ENCODE measurements at regions not wholly inside any gene's neighbourhood (a gene's known extent, or its start where the extent isn't known, plus 50 kb on each side); places are given as distances from the start of the nearest gene placed in this dataset.
A peak's percentile ranks its signal among the peaks of the same experiment; 100 is the strongest.
"Not testable (repeated sequence)": the region's sequence is repeated elsewhere in the genome, so short reads cannot be mapped to it uniquely, and the experiment has no call there.

DNA sequence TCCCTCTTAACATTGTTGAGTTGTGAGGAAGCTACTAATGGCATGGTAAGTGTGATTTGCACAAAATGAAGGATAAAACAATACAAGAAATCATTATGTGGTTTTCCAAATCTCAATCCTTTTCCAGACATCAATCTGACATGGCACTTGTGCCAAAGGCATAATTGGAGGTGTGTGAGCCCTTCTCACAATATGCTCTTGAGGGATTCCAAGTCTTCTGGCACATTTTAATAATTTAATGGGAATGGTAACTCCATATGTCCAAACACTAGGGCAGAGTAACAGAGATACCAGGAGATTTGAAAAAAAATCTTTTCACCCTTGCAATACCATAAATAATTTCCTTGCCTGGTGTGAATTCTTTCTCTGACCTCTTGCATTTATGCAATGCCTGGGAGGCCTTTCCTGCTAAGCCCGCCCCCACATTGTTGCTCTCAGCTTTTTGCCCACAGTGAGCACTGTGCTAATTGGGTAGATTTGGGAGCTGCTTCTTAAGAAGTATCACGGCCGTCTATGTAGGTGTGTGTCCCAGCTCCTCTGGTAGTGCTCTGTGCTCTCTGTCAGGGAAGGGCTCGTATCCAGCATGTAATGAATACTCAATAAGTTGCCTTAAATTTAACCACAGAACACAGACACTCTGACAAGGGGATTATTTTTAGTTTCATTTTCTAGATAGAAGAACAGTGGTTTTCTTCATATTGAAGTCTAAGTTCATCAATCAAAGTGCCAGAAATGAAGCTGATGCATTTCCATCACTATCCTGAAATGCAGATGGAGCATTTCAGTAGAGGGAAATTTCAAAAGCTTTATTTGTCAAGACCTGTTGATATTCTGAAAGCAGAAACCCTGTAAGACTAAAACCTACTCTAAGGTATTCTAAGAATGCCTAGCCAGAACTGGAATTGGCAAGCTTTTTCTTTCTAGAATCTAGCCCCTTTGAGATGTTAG, 54.4 kb upstream of the CEP85L start:
- ATAC-seq = peak; percentile 20 to 46 (median 39)

DNA sequence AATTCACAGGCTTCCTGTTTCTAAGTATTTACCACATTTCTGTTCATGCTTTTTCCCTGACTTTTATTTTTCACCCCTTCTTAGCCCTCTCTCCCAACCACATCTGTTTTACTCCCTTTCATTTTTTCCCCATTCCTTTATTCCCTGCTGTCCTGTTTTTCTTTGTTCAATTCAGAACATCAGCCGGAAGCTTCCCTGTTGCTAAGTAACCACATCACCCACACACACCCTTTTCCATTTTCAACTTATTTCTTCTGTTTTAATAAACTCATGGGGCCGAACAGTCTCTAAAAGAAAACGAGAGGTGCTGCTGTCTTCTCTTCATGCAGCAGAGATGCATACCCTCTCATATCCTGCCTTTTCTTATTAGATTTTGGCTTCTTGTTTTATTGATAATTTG, 53.5 kb upstream of the CEP85L start:
- Histone ChIP-seq H3K4me1 (ENCODE audit: control insufficient read depth, insufficient read depth, low read length) (peaks cover 33% of the 10 kb centered on the region), H3K27ac (ENCODE audit: low read length) (no peak overlapping the region), H3K27me3 (ENCODE audit: control insufficient read depth, insufficient read depth, low read length) (no peaks in the 10 kb centered on the region), H3K4me3 (ENCODE audit: low read length) (no peak overlapping the region), H3K36me3 (ENCODE audit: control insufficient read depth, insufficient read depth, low read length) (no peaks in the 10 kb centered on the region), H3K9me3 (ENCODE audit: control insufficient read depth, insufficient read depth, low read length) (no peaks in the 10 kb centered on the region)
- DNase-seq = peak in 1 of 2 donors; percentile 29
- H3K36me3 Mint-ChIP-seq = peaks cover 7% of the 10 kb centered on the region
- peak overlapping the region; percentile 88 to 91 for H3K27ac Mint-ChIP-seq
- ATAC-seq = no peak
- H3K4me1 Mint-ChIP-seq = peaks cover 68 to 74% of the 10 kb centered on the region in 2 donors
- TF ChIP-seq, protein P1, sequence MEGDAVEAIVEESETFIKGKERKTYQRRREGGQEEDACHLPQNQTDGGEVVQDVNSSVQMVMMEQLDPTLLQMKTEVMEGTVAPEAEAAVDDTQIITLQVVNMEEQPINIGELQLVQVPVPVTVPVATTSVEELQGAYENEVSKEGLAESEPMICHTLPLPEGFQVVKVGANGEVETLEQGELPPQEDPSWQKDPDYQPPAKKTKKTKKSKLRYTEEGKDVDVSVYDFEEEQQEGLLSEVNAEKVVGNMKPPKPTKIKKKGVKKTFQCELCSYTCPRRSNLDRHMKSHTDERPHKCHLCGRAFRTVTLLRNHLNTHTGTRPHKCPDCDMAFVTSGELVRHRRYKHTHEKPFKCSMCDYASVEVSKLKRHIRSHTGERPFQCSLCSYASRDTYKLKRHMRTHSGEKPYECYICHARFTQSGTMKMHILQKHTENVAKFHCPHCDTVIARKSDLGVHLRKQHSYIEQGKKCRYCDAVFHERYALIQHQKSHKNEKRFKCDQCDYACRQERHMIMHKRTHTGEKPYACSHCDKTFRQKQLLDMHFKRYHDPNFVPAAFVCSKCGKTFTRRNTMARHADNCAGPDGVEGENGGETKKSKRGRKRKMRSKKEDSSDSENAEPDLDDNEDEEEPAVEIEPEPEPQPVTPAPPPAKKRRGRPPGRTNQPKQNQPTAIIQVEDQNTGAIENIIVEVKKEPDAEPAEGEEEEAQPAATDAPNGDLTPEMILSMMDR (IDR thresholded peaks at IDR 0.05) = no peak
- no peaks in the 10 kb centered on the region for H3K9me3 Mint-ChIP-seq
- no peaks in the 10 kb centered on the region for H3K27me3 Mint-ChIP-seq (ENCODE audit: low read depth in 2 of 2)
- intact Hi-C loops (cut with micrococcal nuclease) = loop anchor here (5.0 kb wide), 1 partner anchor 102 kb away; no protein-coding TSS in a partner anchor
- WGBS (ENCODE audit: insufficient coverage) = 54% methylated on average over 2 of the region's 3 CpGs
- H3K4me3 Mint-ChIP-seq = peak overlapping the region; percentile 100

More for the DNA sequence above, 54.4 kb upstream of the CEP85L start:
- Mint-ChIP-seq H3K4me1 (peaks cover 68 to 74% of the 10 kb centered on the region in 2 donors), H3K9me3 (no peaks in the 10 kb centered on the region), H3K27ac (peak overlapping the region; percentile 88 to 91), H3K4me3 (peak overlapping the region; percentile 100), H3K36me3 (peaks cover 7% of the 10 kb centered on the region), H3K27me3 (ENCODE audit: low read depth in 2 of 2) (no peaks in the 10 kb centered on the region)
- no peaks in the 10 kb centered on the region for H3K9me3 ChIP-seq (ENCODE audit: control insufficient read depth, insufficient read depth, low read length)
- 14% methylated on average over 3 of the region's 4 CpGs for WGBS (ENCODE audit: insufficient coverage)
- no peaks in the 10 kb centered on the region for H3K27me3 ChIP-seq (ENCODE audit: control insufficient read depth, insufficient read depth, low read length)
- no peaks in the 10 kb centered on the region for H3K36me3 ChIP-seq (ENCODE audit: control insufficient read depth, insufficient read depth, low read length)
- peaks cover 40% of the 10 kb centered on the region for H3K4me1 ChIP-seq (ENCODE audit: control insufficient read depth, insufficient read depth, low read length)
- intact Hi-C loops (cut with micrococcal nuclease) = loop anchor here (5.0 kb wide), 1 partner anchor 101 kb away; no protein-coding TSS in a partner anchor
- TF ChIP-seq, protein P1 (IDR thresholded peaks at IDR 0.05) = no peak
- H3K4me3 ChIP-seq (ENCODE audit: low read length) = peak overlapping the region; percentile 22
- peak overlapping the region; percentile 75 for H3K27ac ChIP-seq (ENCODE audit: low read length)
- peak; percentile 21 to 53 for DNase-seq

DNA sequence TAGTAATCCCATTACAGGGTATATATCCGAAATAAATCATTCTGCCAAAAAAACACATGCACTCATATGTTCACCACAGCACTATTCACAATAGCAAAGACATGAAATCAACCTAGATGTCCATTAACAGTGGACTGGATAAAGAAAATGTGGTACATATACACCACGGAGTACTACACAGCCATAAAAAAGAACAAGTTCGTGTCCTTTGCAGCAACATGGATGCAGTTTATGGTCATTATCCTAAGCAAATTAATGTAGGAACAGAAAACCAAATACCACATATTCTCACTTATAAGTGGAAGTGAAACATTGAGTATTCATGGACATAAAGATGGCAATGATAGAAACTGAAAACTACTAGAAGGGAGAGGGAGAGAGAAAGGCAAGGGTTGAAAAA, 49.9 kb upstream of the CEP85L start:
- H3K4me3 ChIP-seq (ENCODE audit: low read length); ATAC-seq; H3K9me3 ChIP-seq (ENCODE audit: control insufficient read depth, insufficient read depth, low read length); intact Hi-C loops (cut with micrococcal nuclease); H3K27ac Mint-ChIP-seq; H3K27ac ChIP-seq (ENCODE audit: low read length); H3K36me3 ChIP-seq (ENCODE audit: control insufficient read depth, insufficient read depth, low read length); DNase-seq; H3K4me3 Mint-ChIP-seq; H3K27me3 ChIP-seq (ENCODE audit: control insufficient read depth, insufficient read depth, low read length); H3K36me3 Mint-ChIP-seq; H3K9me3 Mint-ChIP-seq; H3K27me3 Mint-ChIP-seq (ENCODE audit: low read depth in 2 of 2): not testable (repeated sequence)
- H3K4me1 Mint-ChIP-seq = peaks cover 55 to 60% of the 10 kb centered on the region in 2 donors
- peaks cover 17% of the 10 kb centered on the region for H3K4me1 ChIP-seq (ENCODE audit: control insufficient read depth, insufficient read depth, low read length)
- WGBS (ENCODE audit: insufficient coverage) = 100% methylated on average over 2 of the region's 3 CpGs

Data from natural killer cell (primary cell).